ENCODE measurements at regions not wholly inside any gene's neighbourhood (a gene's known extent, or its start where the extent isn't known, plus 50 kb on each side); places are given as distances from the start of the nearest gene placed in this dataset.

DNA sequence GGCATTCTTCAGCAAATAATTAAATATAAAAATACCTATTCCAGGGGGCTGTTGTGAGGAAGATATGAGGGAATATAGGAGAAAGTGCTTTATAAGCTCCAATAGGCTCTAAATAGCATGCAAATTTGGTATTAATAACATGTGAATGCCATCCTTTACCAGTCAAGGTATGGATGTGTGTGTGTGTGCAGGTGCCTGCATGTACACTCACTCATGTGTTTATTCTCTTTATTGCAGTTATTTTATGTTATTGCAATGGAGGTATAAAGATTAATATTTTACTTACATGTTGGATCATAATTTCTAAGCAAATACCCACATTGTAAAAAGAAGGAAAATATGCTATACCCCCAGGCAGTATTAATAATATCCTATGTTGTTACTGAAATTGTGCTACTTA, 1093.0 kb upstream of the GYPC start:
- Mint-ChIP-seq H3K27ac (ENCODE audit: unreplicated experiment) (no peak overlapping the region), H3K9me3 (ENCODE audit: unreplicated experiment) (no peaks in the 10 kb centered on the region), H3K36me3 (ENCODE audit: low read depth, unreplicated experiment) (no peaks in the 10 kb centered on the region), H3K27me3 (ENCODE audit: unreplicated experiment) (no peaks in the 10 kb centered on the region), H3K4me1 (ENCODE audit: unreplicated experiment) (no peaks in the 10 kb centered on the region), H3K4me3 (ENCODE audit: unreplicated experiment) (no peak overlapping the region)
- TF ChIP-seq, protein P1, sequence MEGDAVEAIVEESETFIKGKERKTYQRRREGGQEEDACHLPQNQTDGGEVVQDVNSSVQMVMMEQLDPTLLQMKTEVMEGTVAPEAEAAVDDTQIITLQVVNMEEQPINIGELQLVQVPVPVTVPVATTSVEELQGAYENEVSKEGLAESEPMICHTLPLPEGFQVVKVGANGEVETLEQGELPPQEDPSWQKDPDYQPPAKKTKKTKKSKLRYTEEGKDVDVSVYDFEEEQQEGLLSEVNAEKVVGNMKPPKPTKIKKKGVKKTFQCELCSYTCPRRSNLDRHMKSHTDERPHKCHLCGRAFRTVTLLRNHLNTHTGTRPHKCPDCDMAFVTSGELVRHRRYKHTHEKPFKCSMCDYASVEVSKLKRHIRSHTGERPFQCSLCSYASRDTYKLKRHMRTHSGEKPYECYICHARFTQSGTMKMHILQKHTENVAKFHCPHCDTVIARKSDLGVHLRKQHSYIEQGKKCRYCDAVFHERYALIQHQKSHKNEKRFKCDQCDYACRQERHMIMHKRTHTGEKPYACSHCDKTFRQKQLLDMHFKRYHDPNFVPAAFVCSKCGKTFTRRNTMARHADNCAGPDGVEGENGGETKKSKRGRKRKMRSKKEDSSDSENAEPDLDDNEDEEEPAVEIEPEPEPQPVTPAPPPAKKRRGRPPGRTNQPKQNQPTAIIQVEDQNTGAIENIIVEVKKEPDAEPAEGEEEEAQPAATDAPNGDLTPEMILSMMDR (IDR thresholded peaks at IDR 0.05; ENCODE audit: unreplicated experiment), result no peak
- DNase-seq (ENCODE audit: low spot score), result no peak

DNA sequence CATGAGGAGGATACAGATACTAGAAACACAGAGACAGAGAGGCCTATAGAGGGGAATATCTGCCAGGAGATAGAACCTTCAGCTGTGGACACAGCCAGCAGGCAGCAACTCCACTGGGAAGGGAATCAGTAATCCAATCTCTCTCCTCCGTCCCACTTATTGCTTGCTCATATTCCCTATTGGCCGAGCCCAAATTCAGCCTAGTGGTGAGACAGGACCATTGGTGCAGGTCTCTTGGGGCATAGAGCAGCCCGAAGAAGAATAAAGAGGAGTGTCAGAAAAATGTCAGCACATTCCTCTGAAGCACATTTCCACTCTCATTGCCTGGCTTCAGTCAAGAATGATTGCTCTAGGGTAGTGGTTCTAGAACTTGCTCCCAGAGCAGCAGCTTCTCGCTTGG, 1091.5 kb upstream of the GYPC start:
- H3K36me3 Mint-ChIP-seq (ENCODE audit: low read depth, unreplicated experiment), result no peaks in the 10 kb centered on the region
- H3K27me3 Mint-ChIP-seq (ENCODE audit: unreplicated experiment), result peaks cover 1% of the 10 kb centered on the region
- H3K4me3 Mint-ChIP-seq (ENCODE audit: unreplicated experiment), result no peak overlapping the region
- no peaks in the 10 kb centered on the region for H3K4me1 Mint-ChIP-seq (ENCODE audit: unreplicated experiment)
- no peaks in the 10 kb centered on the region for H3K9me3 Mint-ChIP-seq (ENCODE audit: unreplicated experiment)
- DNase-seq (ENCODE audit: low spot score), result no peak
- TF ChIP-seq, protein P1 (IDR thresholded peaks at IDR 0.05; ENCODE audit: unreplicated experiment), result no peak
- no peak overlapping the region for H3K27ac Mint-ChIP-seq (ENCODE audit: unreplicated experiment)

DNA sequence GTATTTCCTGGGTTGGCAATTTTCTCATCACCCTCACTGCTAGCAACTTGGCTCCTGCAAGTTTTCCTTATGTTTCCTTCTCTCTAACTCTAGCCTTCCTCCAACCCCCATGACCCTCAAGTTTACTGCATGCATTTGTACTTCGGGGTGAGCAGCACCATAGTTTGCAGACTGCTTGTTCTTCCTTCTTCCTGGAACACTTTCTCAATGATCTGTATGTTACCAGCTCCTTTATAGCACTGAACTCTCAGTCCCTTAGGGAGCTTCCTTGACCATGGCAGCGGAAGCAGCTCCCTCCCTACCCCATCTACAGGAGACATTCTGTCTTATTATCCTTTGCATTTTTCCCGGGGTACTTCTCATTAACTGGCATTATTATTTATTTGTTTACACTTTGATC, 1089.5 kb upstream of the GYPC start:
- Mint-ChIP-seq H3K27me3 (ENCODE audit: unreplicated experiment) (peaks cover 1% of the 10 kb centered on the region), H3K4me3 (ENCODE audit: unreplicated experiment) (no peak overlapping the region), H3K9me3 (ENCODE audit: unreplicated experiment) (no peaks in the 10 kb centered on the region), H3K36me3 (ENCODE audit: low read depth, unreplicated experiment) (no peaks in the 10 kb centered on the region), H3K27ac (ENCODE audit: unreplicated experiment) (no peak overlapping the region), H3K4me1 (ENCODE audit: unreplicated experiment) (peaks cover under 1% of the 10 kb centered on the region)
- DNase-seq (ENCODE audit: low spot score), result no peak
- TF ChIP-seq, protein P1 (IDR thresholded peaks at IDR 0.05; ENCODE audit: unreplicated experiment), result no peak

DNA sequence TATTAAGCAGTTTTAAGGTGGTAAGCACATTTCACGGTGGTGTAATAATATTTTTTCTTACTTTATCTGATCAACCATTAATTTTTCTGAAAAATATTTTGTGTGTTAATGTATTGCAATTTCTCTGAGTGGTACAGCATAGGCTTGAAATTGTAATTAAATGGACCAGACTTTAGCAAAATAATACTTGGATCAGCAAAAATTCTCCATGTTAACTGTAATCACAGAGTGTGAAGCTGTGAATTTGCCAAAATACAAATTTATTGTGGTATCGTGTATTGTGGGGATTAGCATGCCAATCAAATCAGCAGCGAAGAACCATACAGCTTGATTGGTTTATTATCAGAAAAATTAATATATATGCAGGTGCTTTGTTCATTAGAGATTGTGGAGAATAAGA, 1088.9 kb upstream of the GYPC start:
- TF ChIP-seq, protein P1 (IDR thresholded peaks at IDR 0.05; ENCODE audit: unreplicated experiment), result no peak
- no peaks in the 10 kb centered on the region for H3K36me3 Mint-ChIP-seq (ENCODE audit: low read depth, unreplicated experiment)

GRCh38 chr2:125572660-125573059, 1083.3 kb upstream of the GYPC start:
- no peak overlapping the region for H3K4me3 Mint-ChIP-seq (ENCODE audit: unreplicated experiment)
- peaks cover 2% of the 10 kb centered on the region for H3K27me3 Mint-ChIP-seq (ENCODE audit: unreplicated experiment)
- peak; percentile 4 for DNase-seq (ENCODE audit: low spot score)
- no peaks in the 10 kb centered on the region for H3K36me3 Mint-ChIP-seq (ENCODE audit: low read depth, unreplicated experiment)
- no peaks in the 10 kb centered on the region for H3K9me3 Mint-ChIP-seq (ENCODE audit: unreplicated experiment)
- no peak overlapping the region for H3K27ac Mint-ChIP-seq (ENCODE audit: unreplicated experiment)
- peaks cover 19% of the 10 kb centered on the region for H3K4me1 Mint-ChIP-seq (ENCODE audit: unreplicated experiment)
- TF ChIP-seq, protein P1 (IDR thresholded peaks at IDR 0.05; ENCODE audit: unreplicated experiment), result no peak

More for the DNA sequence above, 1088.9 kb upstream of the GYPC start:
- Mint-ChIP-seq H3K27ac (ENCODE audit: unreplicated experiment) (no peak overlapping the region), H3K9me3 (ENCODE audit: unreplicated experiment) (no peaks in the 10 kb centered on the region), H3K4me1 (ENCODE audit: unreplicated experiment) (peaks cover 5% of the 10 kb centered on the region), H3K4me3 (ENCODE audit: unreplicated experiment) (no peak overlapping the region), H3K27me3 (ENCODE audit: unreplicated experiment) (peaks cover 1% of the 10 kb centered on the region)
- no peak for DNase-seq (ENCODE audit: low spot score)

Data from endothelial cell (in vitro differentiated cells).